IPS-20b (cell line): ENCODE measurements at regions not wholly inside any gene's neighbourhood (a gene's known extent, or its start where the extent isn't known, plus 50 kb on each side); places are given as distances from the start of the nearest gene placed in this dataset.

Experiments used
- H3K27ac ChIP-seq: one replicate; pipeline ENCODE4 v1.5.1; 2013; ENCODE audit warnings: low read length
- H3K27me3 ChIP-seq: 2 replicates; pipeline ENCODE4 v1.6.1; 2013; ENCODE audit warnings: mild to moderate bottlenecking, low read length, inconsistent platforms; ENCODE audit not compliant: insufficient read depth
- H3K36me3 ChIP-seq: 2 replicates; pipeline ENCODE4 v1.6.1; 2013; ENCODE audit warnings: low read depth, mild to moderate bottlenecking, inconsistent platforms, low read length, moderate library complexity; ENCODE audit not compliant: insufficient read depth
- H3K4me1 ChIP-seq: 2 replicates; pipeline ENCODE4 v1.6.1; 2013; ENCODE audit warnings: mild to moderate bottlenecking, control low read depth, inconsistent platforms, low read length, moderate library complexity; ENCODE audit not compliant: insufficient read depth
- H3K4me3 ChIP-seq: 2 replicates; pipeline ENCODE4 v1.5.1; 2013; ENCODE audit warnings: mild to moderate bottlenecking, low read length, inconsistent platforms
- H3K9ac ChIP-seq: 2 replicates; pipeline ENCODE4 v1.6.1; 2013; ENCODE audit warnings: low read depth, mild to moderate bottlenecking, inconsistent platforms, low read length, moderate library complexity
- H3K9me3 ChIP-seq: 2 replicates; pipeline ENCODE4 v1.6.1; 2013; ENCODE audit warnings: mild to moderate bottlenecking, low read depth, low read length, inconsistent platforms; ENCODE audit not compliant: insufficient read depth

GRCh38 chr16:5801396-5801795 is 703.8 kb upstream of the EEF2KMT start:
- H3K36me3 ChIP-seq, result no peaks in the 10 kb centered on the region
- no peak overlapping the region for H3K4me3 ChIP-seq
- H3K9ac ChIP-seq, result no peak overlapping the region
- no peak overlapping the region for H3K27ac ChIP-seq
- no peaks in the 10 kb centered on the region for H3K4me1 ChIP-seq
- H3K27me3 ChIP-seq, result no peaks in the 10 kb centered on the region
- peaks cover 16% of the 10 kb centered on the region for H3K9me3 ChIP-seq

- no peak overlapping the region for H3K27ac ChIP-seq
Measured at GRCh38 chr16:5793556-5793955, 696.0 kb upstream of the EEF2KMT start.

GRCh38 chr16:5791011-5791657 is 693.5 kb upstream of the EEF2KMT start:
- Histone ChIP-seq H3K9me3 (no peaks in the 10 kb centered on the region), H3K4me1 (peaks cover 25% of the 10 kb centered on the region; the same call in 1 of the 2 replicates)

More at GRCh38 chr16:5793556-5793955, 696.0 kb upstream of the EEF2KMT start:
- no peaks in the 10 kb centered on the region for H3K27me3 ChIP-seq
- H3K9me3 ChIP-seq, result no peaks in the 10 kb centered on the region
- peaks cover 25% of the 10 kb centered on the region; the same call in 1 of the 2 replicates for H3K4me1 ChIP-seq
- H3K9ac ChIP-seq, result no peak overlapping the region
- no peak overlapping the region for H3K4me3 ChIP-seq
- H3K36me3 ChIP-seq, result no peaks in the 10 kb centered on the region

GRCh38 chr16:5790512-5790911 is 692.9 kb upstream of the EEF2KMT start:
- no peak overlapping the region for H3K27ac ChIP-seq
- no peaks in the 10 kb centered on the region for H3K9me3 ChIP-seq
- H3K27me3 ChIP-seq, result no peaks in the 10 kb centered on the region
- H3K4me1 ChIP-seq, result peaks cover 20% of the 10 kb centered on the region; the same call in 1 of the 2 replicates
- no peaks in the 10 kb centered on the region for H3K36me3 ChIP-seq
- no peak overlapping the region for H3K4me3 ChIP-seq
- H3K9ac ChIP-seq, result no peak overlapping the region

More at GRCh38 chr16:5791011-5791657, 693.5 kb upstream of the EEF2KMT start:
- no peaks in the 10 kb centered on the region for H3K27me3 ChIP-seq
- H3K27ac ChIP-seq, result no peak overlapping the region
- no peak overlapping the region for H3K9ac ChIP-seq
- H3K4me3 ChIP-seq, result no peak overlapping the region
- H3K36me3 ChIP-seq, result no peaks in the 10 kb centered on the region

- Histone ChIP-seq H3K9me3 (no peaks in the 10 kb centered on the region), H3K4me1 (peaks cover 18% of the 10 kb centered on the region; the same call in 1 of the 2 replicates), H3K27me3 (no peaks in the 10 kb centered on the region), H3K27ac (no peak overlapping the region), H3K36me3 (no peaks in the 10 kb centered on the region), H3K4me3 (no peak overlapping the region), H3K9ac (no peak overlapping the region)
Measured at GRCh38 chr16:5789033-5789432, 691.4 kb upstream of the EEF2KMT start.

- H3K9me3 ChIP-seq, result no peaks in the 10 kb centered on the region
- no peak overlapping the region for H3K9ac ChIP-seq
- no peak overlapping the region for H3K4me3 ChIP-seq
- H3K27me3 ChIP-seq, result no peaks in the 10 kb centered on the region
- H3K4me1 ChIP-seq, result no peaks in the 10 kb centered on the region
- H3K27ac ChIP-seq, result no peak overlapping the region
- H3K36me3 ChIP-seq, result no peaks in the 10 kb centered on the region
Measured at GRCh38 chr16:5781436-5781835, 683.8 kb upstream of the EEF2KMT start.

GRCh38 chr16:5776876-5777275 is 679.3 kb upstream of the EEF2KMT start:
- no peaks in the 10 kb centered on the region for H3K27me3 ChIP-seq
- H3K27ac ChIP-seq, result no peak overlapping the region
- H3K4me1 ChIP-seq, result no peaks in the 10 kb centered on the region
- no peaks in the 10 kb centered on the region for H3K36me3 ChIP-seq
- H3K9me3 ChIP-seq, result no peaks in the 10 kb centered on the region
- no peak overlapping the region for H3K9ac ChIP-seq
- H3K4me3 ChIP-seq, result no peak overlapping the region

GRCh38 chr16:5775916-5776315 is 678.3 kb upstream of the EEF2KMT start:
- no peak overlapping the region for H3K9ac ChIP-seq
- H3K27ac ChIP-seq, result no peak overlapping the region
- no peaks in the 10 kb centered on the region for H3K36me3 ChIP-seq
- no peaks in the 10 kb centered on the region for H3K27me3 ChIP-seq
- no peaks in the 10 kb centered on the region for H3K4me1 ChIP-seq
- no peaks in the 10 kb centered on the region for H3K9me3 ChIP-seq
- H3K4me3 ChIP-seq, result no peak overlapping the region

GRCh38 chr16:5770118-5770517 is 672.5 kb upstream of the EEF2KMT start:
- no peaks in the 10 kb centered on the region for H3K4me1 ChIP-seq
- no peak overlapping the region for H3K27ac ChIP-seq
- H3K9ac ChIP-seq, result no peak overlapping the region
- H3K36me3 ChIP-seq, result no peaks in the 10 kb centered on the region
- no peaks in the 10 kb centered on the region for H3K9me3 ChIP-seq
- H3K4me3 ChIP-seq, result no peak overlapping the region
- no peaks in the 10 kb centered on the region for H3K27me3 ChIP-seq

GRCh38 chr16:5769513-5769912 is 671.9 kb upstream of the EEF2KMT start:
- H3K4me3 ChIP-seq, result no peak overlapping the region
- H3K27ac ChIP-seq, result no peak overlapping the region
- H3K9ac ChIP-seq, result no peak overlapping the region

GRCh38 chr16:5768445-5768844 is 670.9 kb upstream of the EEF2KMT start:
- no peaks in the 10 kb centered on the region for H3K9me3 ChIP-seq
- H3K4me3 ChIP-seq, result no peak overlapping the region
- H3K36me3 ChIP-seq, result no peaks in the 10 kb centered on the region
- H3K27ac ChIP-seq, result no peak overlapping the region
- no peaks in the 10 kb centered on the region for H3K27me3 ChIP-seq
- H3K9ac ChIP-seq, result no peak overlapping the region
- H3K4me1 ChIP-seq, result no peaks in the 10 kb centered on the region

More at GRCh38 chr16:5769513-5769912, 671.9 kb upstream of the EEF2KMT start:
- no peaks in the 10 kb centered on the region for H3K27me3 ChIP-seq
- no peaks in the 10 kb centered on the region for H3K36me3 ChIP-seq
- no peaks in the 10 kb centered on the region for H3K9me3 ChIP-seq
- H3K4me1 ChIP-seq, result no peaks in the 10 kb centered on the region

- H3K27me3 ChIP-seq, result no peaks in the 10 kb centered on the region
Measured at GRCh38 chr16:5763176-5763575, 665.6 kb upstream of the EEF2KMT start.

More at GRCh38 chr16:5763176-5763575, 665.6 kb upstream of the EEF2KMT start:
- Histone ChIP-seq H3K4me3 (no peak overlapping the region), H3K4me1 (peaks cover 5% of the 10 kb centered on the region; the same call in 1 of the 2 replicates), H3K9me3 (no peaks in the 10 kb centered on the region), H3K27ac (no peak overlapping the region), H3K36me3 (no peaks in the 10 kb centered on the region), H3K9ac (no peak overlapping the region)
